ENCODE measurements at regions not wholly inside any gene's neighbourhood (a gene's known extent, or its start where the extent isn't known, plus 50 kb on each side); places are given as distances from the start of the nearest gene placed in this dataset.

DNA sequence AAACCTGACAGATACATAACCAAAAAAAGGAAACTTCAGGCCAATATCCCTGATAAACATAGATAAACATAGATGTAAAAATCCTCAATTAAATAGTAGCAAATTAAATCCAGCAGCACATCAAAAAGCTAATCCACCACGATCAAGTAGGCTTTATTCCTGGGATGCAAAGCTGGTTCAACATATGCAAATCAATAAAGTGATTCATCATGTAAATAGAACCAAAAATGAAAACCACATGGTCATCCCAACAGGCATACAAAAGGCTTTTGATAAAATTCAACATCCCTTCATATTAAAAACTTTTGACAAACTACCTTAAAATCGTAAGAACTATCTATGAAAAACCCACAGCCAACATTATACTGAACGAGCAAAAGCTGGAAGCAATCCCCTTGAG is 882.2 kb downstream of the NTRK3 start:
- DNase-seq (ENCODE audit: low spot score in 2 of 2), result no peak
- Mint-ChIP-seq H3K36me3 (no peaks in the 10 kb centered on the region), H3K9me3 (peaks cover 2% of the 10 kb centered on the region), H3K27ac (no peak overlapping the region), H3K4me3 (no peak overlapping the region), H3K4me1 (no peaks in the 10 kb centered on the region)
- ATAC-seq, result no peak

DNA sequence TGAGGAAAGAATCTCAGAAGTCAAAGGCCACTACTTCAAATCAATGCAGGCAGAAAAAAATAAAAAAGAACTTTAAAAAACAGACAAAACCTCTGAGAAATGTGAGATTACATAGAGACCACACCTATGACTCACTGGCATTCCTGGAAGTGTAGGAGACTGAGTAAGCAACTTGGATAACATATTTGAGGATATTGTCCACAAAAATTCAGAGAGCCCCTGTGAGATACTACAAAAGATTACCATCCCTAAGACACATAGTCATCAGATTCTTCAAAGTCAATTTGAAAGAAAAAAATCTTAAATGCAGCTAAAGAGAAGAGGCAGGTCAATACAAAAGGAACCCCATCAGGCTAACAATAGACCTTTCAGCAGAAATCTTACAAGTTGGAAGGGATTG is 887.3 kb downstream of the NTRK3 start:
- Mint-ChIP-seq H3K27ac (no peak overlapping the region), H3K36me3 (no peaks in the 10 kb centered on the region), H3K9me3 (peaks cover 2% of the 10 kb centered on the region), H3K4me3 (no peak overlapping the region), H3K4me1 (no peaks in the 10 kb centered on the region)
- DNase-seq (ENCODE audit: low spot score in 2 of 2) (no peak), ATAC-seq (no peak)

DNA sequence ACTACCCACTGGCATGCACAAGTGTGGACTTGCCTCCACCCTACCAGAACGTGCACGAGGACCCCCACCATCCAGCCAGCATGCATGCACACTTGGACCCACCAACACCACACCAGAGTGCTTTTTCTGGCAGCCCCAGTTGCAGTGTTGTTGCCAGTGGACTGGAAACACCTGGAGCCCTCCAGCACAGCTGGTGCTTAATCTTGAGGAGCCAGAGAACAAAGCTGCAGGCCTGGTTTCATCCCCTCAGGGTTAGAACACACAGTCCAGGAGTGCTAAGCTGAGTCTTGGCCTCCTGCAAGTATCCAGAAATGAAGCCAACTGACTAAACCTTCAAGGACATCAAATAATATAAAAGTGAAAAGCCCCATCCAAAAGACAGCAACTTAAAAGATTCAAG is 888.0 kb downstream of the NTRK3 start:
- Mint-ChIP-seq H3K36me3 (no peaks in the 10 kb centered on the region), H3K27ac (no peak overlapping the region), H3K9me3 (peaks cover 2% of the 10 kb centered on the region), H3K4me1 (no peaks in the 10 kb centered on the region), H3K4me3 (no peak overlapping the region)
- DNase-seq (ENCODE audit: low spot score in 2 of 2) (no peak), ATAC-seq (no peak)

DNA sequence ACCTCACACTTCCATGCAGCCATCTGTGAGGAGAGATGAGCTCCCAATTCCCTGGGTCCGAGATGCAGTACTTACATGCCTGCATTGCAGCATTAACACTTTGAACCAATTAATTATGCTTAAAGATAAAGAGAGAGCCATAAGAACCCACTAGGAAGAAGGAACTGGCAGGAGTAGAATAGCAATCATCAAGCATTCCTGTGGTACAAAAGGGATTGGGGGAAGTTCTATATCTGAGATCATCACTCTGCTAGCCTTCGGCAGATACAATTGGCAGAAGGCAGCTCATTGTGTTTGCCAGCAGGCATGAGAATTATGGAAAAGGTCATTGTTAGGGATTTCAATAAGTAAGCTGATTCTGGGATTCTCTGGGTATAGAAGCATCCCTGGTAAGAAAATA is 891.4 kb downstream of the NTRK3 start:
- Mint-ChIP-seq H3K27ac (no peak overlapping the region), H3K36me3 (no peaks in the 10 kb centered on the region), H3K4me1 (no peaks in the 10 kb centered on the region), H3K9me3 (peaks cover 2% of the 10 kb centered on the region), H3K4me3 (no peak overlapping the region)
- ATAC-seq (no peak), DNase-seq (ENCODE audit: low spot score in 2 of 2) (no peak)

DNA sequence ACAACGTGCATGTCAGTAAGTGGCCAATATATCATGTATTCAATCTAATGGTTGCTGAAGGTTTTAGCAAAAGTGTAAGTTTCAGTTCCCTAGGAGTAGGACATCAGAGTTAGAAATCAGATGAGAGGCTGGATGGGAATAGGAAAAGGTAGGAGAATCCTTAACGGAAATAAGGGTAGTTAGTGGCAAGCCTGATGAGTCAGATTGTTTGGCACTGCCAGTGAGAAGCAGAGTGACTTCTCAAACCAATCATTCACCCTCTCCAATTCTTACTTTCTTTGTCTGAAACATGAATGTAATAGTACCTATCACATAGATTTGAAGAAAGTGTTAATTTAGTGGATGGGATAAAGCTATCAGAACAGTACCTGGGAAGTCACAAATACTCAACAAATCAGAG is 894.0 kb downstream of the NTRK3 start:
- ATAC-seq, result no peak
- Mint-ChIP-seq H3K27ac (no peak overlapping the region), H3K36me3 (no peaks in the 10 kb centered on the region), H3K9me3 (no peaks in the 10 kb centered on the region), H3K4me3 (no peak overlapping the region), H3K4me1 (no peaks in the 10 kb centered on the region)
- DNase-seq (ENCODE audit: low spot score in 2 of 2), result no peak

DNA sequence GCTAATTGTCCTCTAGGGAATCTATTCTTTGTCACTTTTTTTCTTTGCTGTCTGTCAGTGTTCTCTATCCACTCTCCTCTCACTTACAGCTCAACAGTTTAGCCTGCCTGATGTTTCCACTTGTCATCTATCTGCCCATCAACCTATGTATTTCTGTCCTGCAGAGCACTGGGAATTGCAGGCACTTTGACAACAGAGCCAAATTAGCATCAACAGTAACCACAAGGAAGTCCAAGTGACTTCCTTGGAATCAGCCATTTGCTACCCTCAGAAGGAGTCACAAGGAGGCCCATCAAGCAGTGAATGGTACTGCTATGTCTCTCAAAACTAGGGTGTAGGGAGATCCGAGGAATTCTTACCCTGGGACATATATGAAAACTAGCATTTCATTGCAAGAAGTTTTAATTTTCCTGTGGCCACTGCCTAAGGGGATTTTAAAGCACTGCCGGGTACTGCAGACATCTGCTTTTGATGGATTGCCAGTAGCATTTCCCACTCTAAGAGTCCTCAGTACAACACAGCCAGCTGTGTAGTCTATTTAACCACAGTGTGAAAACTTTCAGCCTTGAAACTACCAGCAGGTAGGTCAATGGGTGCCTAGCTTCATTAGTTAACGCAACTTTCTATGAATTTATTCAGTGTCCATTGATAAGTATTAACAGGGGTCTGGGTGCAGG is 898.8 kb downstream of the NTRK3 start:
- no peaks in the 10 kb centered on the region for H3K36me3 Mint-ChIP-seq
- H3K4me3 Mint-ChIP-seq, result no peak overlapping the region
- no peaks in the 10 kb centered on the region for H3K9me3 Mint-ChIP-seq
- DNase-seq (ENCODE audit: low spot score in 2 of 2) (no peak), ATAC-seq (no peak)
- H3K27ac Mint-ChIP-seq, result no peak overlapping the region
- H3K4me1 Mint-ChIP-seq, result no peaks in the 10 kb centered on the region

DNA sequence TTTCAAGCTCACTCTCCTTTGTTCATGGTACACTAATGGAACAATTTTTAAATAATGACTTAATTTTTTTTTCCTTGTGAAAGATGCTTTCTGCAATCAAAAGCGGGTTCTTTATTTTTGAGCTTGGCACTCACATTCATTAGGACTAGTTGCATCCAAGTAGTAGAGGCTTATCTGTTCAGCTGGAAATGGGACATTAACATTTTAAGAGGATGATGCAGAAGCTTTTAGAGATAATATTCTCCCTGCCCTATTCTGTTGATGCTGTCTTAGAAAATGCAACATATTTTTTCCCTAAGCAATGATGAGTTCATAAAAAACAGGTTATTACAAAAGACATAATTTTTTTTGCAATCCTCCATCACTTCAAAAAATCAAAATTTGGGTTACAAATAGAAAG is 900.6 kb downstream of the NTRK3 start:
- no peak overlapping the region for H3K4me3 Mint-ChIP-seq
- no peak for ATAC-seq
- H3K36me3 Mint-ChIP-seq, result no peaks in the 10 kb centered on the region
- H3K9me3 Mint-ChIP-seq, result no peaks in the 10 kb centered on the region
- H3K27ac Mint-ChIP-seq, result no peak overlapping the region
- DNase-seq (ENCODE audit: low spot score in 2 of 2), result no peak
- no peaks in the 10 kb centered on the region for H3K4me1 Mint-ChIP-seq

DNA sequence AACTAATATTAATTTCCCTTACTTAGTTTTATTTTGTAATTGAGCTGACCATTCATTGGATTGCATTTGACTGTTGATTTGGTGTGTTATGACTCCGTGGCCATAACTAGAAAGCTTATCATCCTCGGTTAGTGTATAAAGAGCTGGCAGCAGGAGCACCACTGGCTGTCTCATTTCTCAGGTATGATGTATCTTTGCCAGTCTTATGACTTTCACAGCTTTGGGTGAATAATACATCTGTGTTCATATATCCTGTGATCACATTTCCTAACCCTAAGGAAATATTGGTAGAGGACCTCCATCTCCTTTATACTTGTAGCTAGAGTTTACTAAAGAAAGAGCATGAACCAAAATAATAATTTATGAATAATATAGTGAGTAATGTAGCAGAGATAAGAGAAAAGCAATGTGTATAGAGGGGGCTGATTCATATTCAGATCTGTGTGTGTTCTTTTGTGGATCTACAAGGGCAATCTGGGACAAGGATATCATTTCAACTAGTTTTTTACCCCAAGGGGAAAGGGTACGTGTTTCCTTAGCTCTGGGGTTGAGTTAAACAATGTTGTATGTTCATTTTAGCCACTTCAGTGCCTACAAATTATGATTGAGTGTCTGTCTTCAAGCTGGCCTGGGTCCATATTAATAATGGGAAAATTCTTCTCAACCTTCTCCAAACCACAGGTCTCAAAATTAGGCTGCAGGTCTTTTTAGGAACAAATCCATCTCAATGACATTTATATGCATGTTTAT is 901.7 kb downstream of the NTRK3 start:
- ATAC-seq (no peak), DNase-seq (ENCODE audit: low spot score in 2 of 2) (no peak)
- Mint-ChIP-seq H3K36me3 (no peaks in the 10 kb centered on the region), H3K4me3 (no peak overlapping the region), H3K4me1 (no peaks in the 10 kb centered on the region), H3K9me3 (no peaks in the 10 kb centered on the region), H3K27ac (no peak overlapping the region)

DNA sequence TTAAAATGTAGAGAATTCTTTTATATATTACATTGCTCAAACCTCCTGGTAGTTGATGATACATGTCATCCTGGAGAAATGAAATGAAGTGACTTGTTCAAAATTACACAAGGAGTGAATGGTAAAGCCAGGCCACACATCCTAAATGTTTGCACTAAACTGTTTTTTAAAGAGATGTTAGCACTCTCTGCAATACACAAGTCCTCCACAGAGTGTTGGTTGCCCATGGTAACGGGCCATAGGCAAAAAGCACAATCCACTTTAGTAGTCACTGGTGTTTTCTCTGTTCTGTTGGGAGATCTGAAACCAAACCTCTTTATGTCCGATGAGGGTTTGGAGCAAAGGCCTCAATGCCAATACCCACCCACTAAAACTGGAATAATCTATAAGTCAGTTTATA is 907.4 kb downstream of the NTRK3 start:
- no peak overlapping the region for H3K27ac Mint-ChIP-seq
- H3K4me1 Mint-ChIP-seq, result no peaks in the 10 kb centered on the region
- no peaks in the 10 kb centered on the region for H3K9me3 Mint-ChIP-seq
- ATAC-seq (no peak), DNase-seq (ENCODE audit: low spot score in 2 of 2) (no peak)
- no peak overlapping the region for H3K4me3 Mint-ChIP-seq
- H3K36me3 Mint-ChIP-seq, result no peaks in the 10 kb centered on the region

DNA sequence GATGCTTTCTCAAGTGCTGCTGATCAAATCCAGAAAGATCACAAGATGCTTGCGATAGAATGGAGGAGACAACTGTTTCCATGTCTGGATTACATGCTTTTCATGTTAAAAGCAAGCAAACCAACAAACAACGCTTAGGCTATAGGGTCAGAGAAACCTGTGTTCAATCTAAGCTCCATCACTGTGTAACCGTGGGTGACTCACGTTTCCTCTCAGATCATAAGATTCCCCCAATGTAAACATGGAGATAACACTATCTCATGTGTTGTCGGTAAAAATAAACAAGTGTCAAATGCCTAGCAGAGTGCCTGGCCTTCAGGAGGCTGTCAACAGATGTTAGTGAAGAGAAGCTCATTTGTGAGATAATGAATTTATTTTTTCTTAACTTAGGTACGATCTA is 907.8 kb downstream of the NTRK3 start:
- H3K9me3 Mint-ChIP-seq, result no peaks in the 10 kb centered on the region
- DNase-seq (ENCODE audit: low spot score in 2 of 2) (no peak), ATAC-seq (no peak)
- no peaks in the 10 kb centered on the region for H3K36me3 Mint-ChIP-seq
- H3K27ac Mint-ChIP-seq, result no peak overlapping the region
- no peaks in the 10 kb centered on the region for H3K4me1 Mint-ChIP-seq
- H3K4me3 Mint-ChIP-seq, result no peak overlapping the region

DNA sequence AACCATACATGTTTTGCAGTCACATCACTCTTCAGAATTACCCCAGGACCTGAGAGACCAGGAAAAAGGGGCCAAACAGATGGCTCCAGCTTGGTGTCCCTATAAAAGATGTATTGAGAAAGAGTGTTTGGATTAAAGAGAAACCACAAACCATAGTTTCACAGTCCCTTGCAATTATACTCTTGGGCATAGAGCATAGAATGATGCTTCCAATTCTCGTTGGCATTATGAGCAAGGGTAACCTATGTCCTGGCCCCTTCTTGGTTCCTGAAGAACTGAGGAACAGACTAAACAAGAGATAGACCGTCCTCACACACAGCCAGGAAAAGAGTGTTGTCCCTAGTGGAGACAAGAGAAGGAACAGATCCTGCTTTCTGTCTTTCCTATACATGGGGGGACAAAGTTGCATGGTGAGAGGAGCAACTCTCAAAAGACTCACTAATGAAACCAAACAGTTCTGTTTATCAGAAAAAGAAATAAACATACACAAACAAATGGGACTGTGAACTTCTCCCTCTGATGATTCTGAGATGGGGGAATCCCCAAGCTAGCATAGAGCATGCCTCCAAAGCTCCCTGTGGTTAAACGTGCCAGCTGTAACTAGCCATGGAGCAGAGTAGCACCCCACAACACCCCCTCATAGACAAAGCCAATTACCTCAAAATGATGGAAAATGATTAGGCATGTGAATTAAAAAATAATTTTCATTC is 908.6 kb downstream of the NTRK3 start:
- Mint-ChIP-seq H3K4me1 (no peaks in the 10 kb centered on the region), H3K36me3 (no peaks in the 10 kb centered on the region), H3K9me3 (no peaks in the 10 kb centered on the region), H3K4me3 (no peak overlapping the region), H3K27ac (no peak overlapping the region)
- DNase-seq (ENCODE audit: low spot score in 2 of 2) (no peak), ATAC-seq (no peak)

DNA sequence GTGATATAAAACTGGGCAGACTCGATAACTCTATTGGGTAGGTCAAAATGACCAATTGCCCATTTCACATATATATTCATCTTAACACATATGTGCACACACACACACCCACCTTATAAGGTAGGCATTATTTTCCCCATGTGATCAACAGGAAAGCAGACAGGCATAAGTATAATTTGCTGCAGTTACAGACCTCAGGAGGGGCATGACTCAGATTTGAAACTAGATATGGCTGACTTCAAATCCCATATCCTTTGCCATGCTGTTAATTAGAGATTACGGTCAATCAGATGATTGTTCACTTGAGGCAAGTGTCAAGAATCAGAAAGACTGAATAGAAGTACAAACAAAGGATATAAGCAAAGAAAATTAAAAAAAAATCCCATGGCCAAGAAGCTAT is 910.6 kb downstream of the NTRK3 start:
- no peaks in the 10 kb centered on the region for H3K36me3 Mint-ChIP-seq
- no peaks in the 10 kb centered on the region for H3K9me3 Mint-ChIP-seq
- DNase-seq (ENCODE audit: low spot score in 2 of 2) (no peak), ATAC-seq (no peak)
- H3K4me1 Mint-ChIP-seq, result no peaks in the 10 kb centered on the region
- H3K27ac Mint-ChIP-seq, result no peak overlapping the region
- no peak overlapping the region for H3K4me3 Mint-ChIP-seq

DNA sequence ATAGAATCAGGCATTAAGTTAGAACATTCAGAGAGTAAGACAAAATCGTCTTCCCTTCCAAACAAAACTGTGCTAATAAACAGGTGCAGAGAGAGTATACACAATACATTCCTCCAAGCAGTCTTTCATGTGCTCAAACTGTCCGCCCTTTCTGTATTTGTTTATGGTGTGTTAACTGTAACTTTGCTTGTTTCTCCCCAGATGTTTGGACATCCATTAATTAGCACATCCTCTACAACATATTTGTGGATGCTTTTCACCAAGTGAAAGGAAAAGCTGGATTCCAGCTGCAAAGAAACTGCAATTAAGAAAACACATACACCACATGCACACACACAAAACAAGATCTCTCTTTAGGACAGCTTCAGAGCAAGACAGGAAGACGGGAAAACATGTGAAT is 912.6 kb downstream of the NTRK3 start:
- ATAC-seq (no peak), DNase-seq (ENCODE audit: low spot score in 2 of 2) (no peak)
- no peak overlapping the region for H3K4me3 Mint-ChIP-seq
- H3K9me3 Mint-ChIP-seq, result no peaks in the 10 kb centered on the region
- H3K36me3 Mint-ChIP-seq, result no peaks in the 10 kb centered on the region
- H3K4me1 Mint-ChIP-seq, result no peaks in the 10 kb centered on the region
- no peak overlapping the region for H3K27ac Mint-ChIP-seq

DNA sequence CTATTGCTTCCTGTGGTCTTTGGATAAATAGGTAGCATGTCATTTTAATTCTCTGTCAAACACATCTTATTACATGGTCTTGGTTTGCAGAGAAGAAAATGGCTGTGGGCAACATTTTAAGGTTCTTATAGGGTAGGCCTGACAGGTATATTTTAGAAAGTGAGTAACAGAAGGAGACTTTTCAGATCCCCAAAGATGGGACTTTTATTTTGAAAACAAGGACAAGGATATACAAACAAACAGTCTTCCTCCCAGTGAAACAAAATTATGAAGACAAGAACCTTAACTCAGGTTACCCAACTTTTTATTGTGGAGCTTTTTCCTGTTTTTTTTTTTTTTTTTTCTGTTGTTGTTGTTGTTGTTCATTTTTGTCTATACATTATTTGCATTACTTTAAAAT is 916.2 kb downstream of the NTRK3 start:
- no peaks in the 10 kb centered on the region for H3K4me1 Mint-ChIP-seq
- ATAC-seq (no peak), DNase-seq (ENCODE audit: low spot score in 2 of 2) (no peak)
- no peaks in the 10 kb centered on the region for H3K36me3 Mint-ChIP-seq
- H3K27ac Mint-ChIP-seq, result no peak overlapping the region
- no peak overlapping the region for H3K4me3 Mint-ChIP-seq
- no peaks in the 10 kb centered on the region for H3K9me3 Mint-ChIP-seq

DNA sequence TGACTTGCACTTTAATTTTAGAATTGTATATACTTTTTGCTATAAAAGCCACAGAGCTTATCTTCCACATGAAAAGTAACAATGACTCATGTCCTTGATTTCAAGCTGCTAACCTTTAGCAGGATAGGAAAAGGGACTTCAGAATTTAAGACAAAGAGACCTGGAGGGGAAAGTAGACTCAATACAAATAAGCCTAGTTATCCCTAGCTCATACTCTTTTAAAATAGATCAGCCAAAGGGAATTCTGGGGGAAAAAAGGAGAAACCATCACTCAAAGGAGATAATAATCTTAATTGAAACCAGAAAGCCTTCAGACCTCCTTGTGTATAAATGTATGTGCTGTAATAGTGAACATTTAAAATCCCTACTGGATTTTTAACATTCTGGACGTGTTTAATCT is 930.3 kb downstream of the NTRK3 start:
- ATAC-seq (no peak), DNase-seq (ENCODE audit: low spot score in 2 of 2) (no peak)
- no peak overlapping the region for H3K4me3 Mint-ChIP-seq
- no peaks in the 10 kb centered on the region for H3K36me3 Mint-ChIP-seq
- no peak overlapping the region for H3K27ac Mint-ChIP-seq
- H3K9me3 Mint-ChIP-seq, result no peaks in the 10 kb centered on the region
- H3K4me1 Mint-ChIP-seq, result no peaks in the 10 kb centered on the region

DNA sequence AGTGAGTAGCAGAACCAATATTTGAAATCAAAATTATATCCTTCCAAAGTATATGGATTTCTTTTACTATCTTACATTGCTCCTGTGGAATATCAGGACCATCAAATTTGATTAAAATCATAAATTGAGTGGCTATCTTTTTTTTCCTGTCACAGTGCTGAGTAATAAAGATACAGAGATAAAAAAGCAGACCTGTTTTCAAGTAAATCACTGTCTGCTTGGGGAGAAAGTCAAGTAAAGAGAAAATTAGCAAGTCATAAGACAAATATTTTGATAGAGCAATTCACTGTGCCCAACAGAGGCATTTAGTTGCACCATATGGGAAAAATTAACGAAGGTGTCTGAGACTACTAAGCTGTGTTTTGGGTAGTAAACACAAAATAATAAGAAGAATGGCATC is 933.7 kb downstream of the NTRK3 start:
- Mint-ChIP-seq H3K27ac (no peak overlapping the region), H3K36me3 (no peaks in the 10 kb centered on the region), H3K4me1 (no peaks in the 10 kb centered on the region), H3K4me3 (no peak overlapping the region), H3K9me3 (peaks cover 3% of the 10 kb centered on the region)
- ATAC-seq, result no peak
- no peak for DNase-seq (ENCODE audit: low spot score in 2 of 2)
